Sigmoid colon (tissue), 6 donors: ENCODE measurements at regions not wholly inside any gene's neighbourhood (a gene's known extent, or its start where the extent isn't known, plus 50 kb on each side); places are given as distances from the start of the nearest gene placed in this dataset.

Experiments used
- DNase-seq: peaks from one replicate; pipeline ENCODE4 v3.0.0-alpha.2; 2019
- H3K27ac ChIP-seq, 4 donors: fragments of 200-600 bp; sonication (generic); one replicate each; pipeline ENCODE4 v1.5.1; 2016 to 2019; ENCODE audit warnings: mild to moderate bottlenecking in 1 of 4
- H3K27me3 ChIP-seq, 3 donors: fragments of 200-600 bp; sonication (generic); one replicate each; pipeline ENCODE4 v1.5.1; 2019; ENCODE audit warnings: mild to moderate bottlenecking in 1 of 3
- H3K36me3 ChIP-seq, 4 donors: fragments of 200-600 bp; sonication (generic); one replicate each; pipeline ENCODE4 v1.5.1; 2016 to 2019
- H3K4me1 ChIP-seq, 4 donors: fragments of 200-600 bp; sonication (generic); one replicate each; pipeline ENCODE4 v1.5.1; 2017 to 2019
- H3K4me3 ChIP-seq, 4 donors: fragments of 200-600 bp; sonication (generic); one replicate each; pipeline ENCODE4 v1.5.1; 2017 to 2019; ENCODE audit warnings: mild to moderate bottlenecking in 2 of 4, moderate library complexity in 1 of 4
- H3K9me3 ChIP-seq, 4 donors: fragments of 200-600 bp in 3 of 4; sonication (generic) in 3 of 4; one replicate each; pipeline versions ENCODE4 v1.5.1 to v1.6.1; 2013 to 2019
- EP300 ChIP-seq, 4 donors: sonication (generic); formaldehyde crosslinking; IDR thresholded peaks; one replicate each; pipeline ENCODE4 v1.6.1; 2017; ENCODE audit warnings: antibody characterized with exemption in 4 of 4
- POLR2A ChIP-seq, 2 donors: fragments of 450-650 bp; IDR thresholded peaks; one replicate each; pipeline ENCODE4 v1.6.1; 2016; ENCODE audit warnings: antibody characterized with exemption in 2 of 2, mild to moderate bottlenecking in 2 of 2, moderate library complexity in 2 of 2
- POLR2AphosphoS5 ChIP-seq, 4 donors: sonication (generic); formaldehyde crosslinking; IDR thresholded peaks; one replicate each; pipeline ENCODE4 v1.6.1; 2017; ENCODE audit warnings: antibody characterized with exemption in 4 of 4
- WGBS, 2 donors: extraction: QIAGEN DNeasy Blood & Tissue Kit; methylation state at CpG; one replicate each; pipeline ENCODE4 v1.1.7; 2013; 5-methylcytosine and 5-hydroxymethylcytosine counted together
- intact Hi-C: fragments of 100-400 bp; cut with DNase I; formaldehyde crosslinking; loops from one replicate; pipeline ENCODE4 v1.15.1; 2023
- TF ChIP-seq, protein P1 (sequence below), 4 experiments: fragments of 450-650 bp in 3 of 4; fragments of 200-600 bp in 1 of 4; IDR thresholded peaks; one replicate each; pipeline ENCODE4 v1.5.1; 2016 to 2019; ENCODE audit warnings: antibody characterized with exemption in 4 of 4, mild to moderate bottlenecking in 3 of 4, moderate library complexity in 2 of 4
- donor health status: healthy with polysubstance abuse.
- donor health status: healthy.

- no peak overlapping the region for H3K27ac ChIP-seq
- TF ChIP-seq POLR2A (IDR thresholded peaks at IDR 0.05) = no peak
- intact Hi-C loops = no loop called here
- no peaks in the 10 kb centered on the region for H3K36me3 ChIP-seq
- 81 to 82% methylated on average over 8 of the region's 8 CpGs for WGBS, 2 donors
- H3K9me3 ChIP-seq = peaks cover 0 to 18% (median 2%) of the 10 kb centered on the region in 4 donors
- H3K4me3 ChIP-seq = no peak overlapping the region
- no peaks in the 10 kb centered on the region for H3K4me1 ChIP-seq
- no peak for DNase-seq
- peaks cover 0 to 4% (median 0%) of the 10 kb centered on the region in 3 donors for H3K27me3 ChIP-seq
Observed at GRCh38 chr20:56988446-56988845, 278.0 kb downstream of the BMP7 start.

DNA sequence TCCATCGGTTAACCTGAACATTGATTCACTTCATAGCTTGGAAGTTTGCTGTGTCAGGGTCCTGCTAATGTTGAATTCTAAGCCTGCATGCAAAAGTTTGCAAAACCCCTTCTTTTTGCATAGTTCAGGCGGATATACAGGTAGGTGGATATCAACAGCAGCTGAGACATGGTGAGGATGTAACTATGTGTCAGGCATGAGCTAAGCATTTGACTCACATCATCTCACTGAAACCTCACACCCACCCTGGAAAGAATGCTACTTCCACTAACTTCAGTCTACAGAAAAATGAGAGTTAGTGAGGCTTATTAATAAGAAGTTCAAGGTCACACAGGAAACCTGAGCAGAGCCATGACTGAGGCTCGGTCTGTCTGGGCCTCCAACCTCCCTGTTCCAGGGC is 276.9 kb downstream of the BMP7 start:
- Histone ChIP-seq H3K4me1 (no peaks in the 10 kb centered on the region), H3K36me3 (no peaks in the 10 kb centered on the region), H3K27ac (no peak overlapping the region), H3K4me3 (no peak overlapping the region), H3K9me3 (peaks cover 0 to 11% (median 0%) of the 10 kb centered on the region in 4 donors), H3K27me3 (peaks cover 0 to 4% (median 0%) of the 10 kb centered on the region in 3 donors)
- intact Hi-C loops = no loop called here
- WGBS, 2 donors = 84 to 88% methylated on average over 3 of the region's 3 CpGs
- no peak for DNase-seq
- no peak for TF ChIP-seq EP300 (IDR thresholded peaks at IDR 0.05)
- TF ChIP-seq, protein P1, sequence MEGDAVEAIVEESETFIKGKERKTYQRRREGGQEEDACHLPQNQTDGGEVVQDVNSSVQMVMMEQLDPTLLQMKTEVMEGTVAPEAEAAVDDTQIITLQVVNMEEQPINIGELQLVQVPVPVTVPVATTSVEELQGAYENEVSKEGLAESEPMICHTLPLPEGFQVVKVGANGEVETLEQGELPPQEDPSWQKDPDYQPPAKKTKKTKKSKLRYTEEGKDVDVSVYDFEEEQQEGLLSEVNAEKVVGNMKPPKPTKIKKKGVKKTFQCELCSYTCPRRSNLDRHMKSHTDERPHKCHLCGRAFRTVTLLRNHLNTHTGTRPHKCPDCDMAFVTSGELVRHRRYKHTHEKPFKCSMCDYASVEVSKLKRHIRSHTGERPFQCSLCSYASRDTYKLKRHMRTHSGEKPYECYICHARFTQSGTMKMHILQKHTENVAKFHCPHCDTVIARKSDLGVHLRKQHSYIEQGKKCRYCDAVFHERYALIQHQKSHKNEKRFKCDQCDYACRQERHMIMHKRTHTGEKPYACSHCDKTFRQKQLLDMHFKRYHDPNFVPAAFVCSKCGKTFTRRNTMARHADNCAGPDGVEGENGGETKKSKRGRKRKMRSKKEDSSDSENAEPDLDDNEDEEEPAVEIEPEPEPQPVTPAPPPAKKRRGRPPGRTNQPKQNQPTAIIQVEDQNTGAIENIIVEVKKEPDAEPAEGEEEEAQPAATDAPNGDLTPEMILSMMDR (IDR thresholded peaks at IDR 0.05) = no peak
- TF ChIP-seq POLR2AphosphoS5 (IDR thresholded peaks at IDR 0.05) = no peak
- no peak for TF ChIP-seq POLR2A (IDR thresholded peaks at IDR 0.05)

GRCh38 chr20:56993020-56993559 is 273.4 kb downstream of the BMP7 start:
- Histone ChIP-seq H3K27me3 (peaks cover 0 to 4% (median 0%) of the 10 kb centered on the region in 3 donors), H3K27ac (no peak overlapping the region), H3K36me3 (no peaks in the 10 kb centered on the region), H3K4me3 (no peak overlapping the region), H3K4me1 (no peaks in the 10 kb centered on the region), H3K9me3 (peaks cover 0 to 2% (median 0%) of the 10 kb centered on the region in 4 donors)
- TF ChIP-seq POLR2A (IDR thresholded peaks at IDR 0.05) (no peak), POLR2AphosphoS5 (IDR thresholded peaks at IDR 0.05) (no peak), EP300 (IDR thresholded peaks at IDR 0.05) (no peak)
- TF ChIP-seq, protein P1 (IDR thresholded peaks at IDR 0.05) = no peak
- no peak for DNase-seq
- 90 to 93% methylated on average over 3 of the region's 3 CpGs for WGBS, 2 donors
- intact Hi-C loops = no loop called here

DNA sequence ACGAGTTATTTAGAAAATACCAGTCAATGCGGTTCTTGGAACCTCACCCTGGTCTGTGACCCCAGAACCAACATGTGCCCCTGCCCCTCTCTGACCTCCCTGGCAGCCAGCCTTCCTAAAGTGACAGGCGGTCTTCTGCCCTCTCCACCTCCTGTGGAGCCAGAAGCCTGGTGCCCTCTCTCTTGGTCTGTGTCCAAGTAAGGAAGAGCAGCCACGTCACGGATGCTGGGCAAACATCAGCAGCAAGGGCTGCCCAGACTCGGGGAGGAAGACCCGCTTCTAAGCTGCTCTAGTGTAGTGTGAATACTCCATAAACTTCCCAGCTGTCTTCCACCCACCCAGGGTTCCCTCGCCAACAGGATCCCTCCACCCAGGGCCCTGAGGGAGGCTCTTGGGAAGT is 272.4 kb downstream of the BMP7 start:
- H3K27me3 ChIP-seq = peaks cover 0 to 1% (median 0%) of the 10 kb centered on the region in 3 donors
- no peak for DNase-seq
- 55 to 69% methylated on average over 8 of the region's 8 CpGs for WGBS, 2 donors
- no peak overlapping the region for H3K4me3 ChIP-seq
- TF ChIP-seq EP300 (IDR thresholded peaks at IDR 0.05) = no peak
- no peak for TF ChIP-seq POLR2A (IDR thresholded peaks at IDR 0.05)
- TF ChIP-seq, protein P1 (IDR thresholded peaks at IDR 0.05) = no peak
- no peak for TF ChIP-seq POLR2AphosphoS5 (IDR thresholded peaks at IDR 0.05)
- no peaks in the 10 kb centered on the region for H3K36me3 ChIP-seq
- H3K4me1 ChIP-seq = no peaks in the 10 kb centered on the region
- no peak overlapping the region for H3K27ac ChIP-seq
- peaks cover 0 to 8% (median 6%) of the 10 kb centered on the region in 4 donors for H3K9me3 ChIP-seq
- intact Hi-C loops = no loop called here

GRCh38 chr20:56995149-56995548 is 271.3 kb downstream of the BMP7 start:
- no peaks in the 10 kb centered on the region for H3K36me3 ChIP-seq
- H3K4me3 ChIP-seq = no peak overlapping the region
- DNase-seq = no peak
- no peaks in the 10 kb centered on the region for H3K4me1 ChIP-seq
- H3K9me3 ChIP-seq = peaks cover 0 to 12% (median 6%) of the 10 kb centered on the region in 4 donors
- no peak for TF ChIP-seq POLR2AphosphoS5 (IDR thresholded peaks at IDR 0.05)
- no peak for TF ChIP-seq POLR2A (IDR thresholded peaks at IDR 0.05)
- TF ChIP-seq EP300 (IDR thresholded peaks at IDR 0.05) = no peak
- TF ChIP-seq, protein P1 (IDR thresholded peaks at IDR 0.05) = no peak
- WGBS, 2 donors = 73 to 85% methylated on average over 9 of the region's 9 CpGs
- H3K27me3 ChIP-seq = no peaks in the 10 kb centered on the region
- intact Hi-C loops = no loop called here
- no peak overlapping the region for H3K27ac ChIP-seq
